HG03280 (cell line): ENCODE measurements at regions not wholly inside any gene's neighbourhood (a gene's known extent, or its start where the extent isn't known, plus 50 kb on each side); places are given as distances from the start of the nearest gene placed in this dataset.

Experiments
- ATAC-seq: cut with Tn5 transposase; IDR thresholded peaks from one replicate; pipeline ENCODE4 v1.9.1; 2021; ENCODE audit warnings: mild to moderate bottlenecking, moderate library complexity; ENCODE audit not compliant: unreplicated experiment

- ATAC-seq: no peak
Measured at GRCh38 chr4:34157547-34157946, 2086.8 kb downstream of the ARAP2 start.

GRCh38 chr4:34158878-34159277 is 2085.4 kb downstream of the ARAP2 start:
- ATAC-seq: no peak

DNA sequence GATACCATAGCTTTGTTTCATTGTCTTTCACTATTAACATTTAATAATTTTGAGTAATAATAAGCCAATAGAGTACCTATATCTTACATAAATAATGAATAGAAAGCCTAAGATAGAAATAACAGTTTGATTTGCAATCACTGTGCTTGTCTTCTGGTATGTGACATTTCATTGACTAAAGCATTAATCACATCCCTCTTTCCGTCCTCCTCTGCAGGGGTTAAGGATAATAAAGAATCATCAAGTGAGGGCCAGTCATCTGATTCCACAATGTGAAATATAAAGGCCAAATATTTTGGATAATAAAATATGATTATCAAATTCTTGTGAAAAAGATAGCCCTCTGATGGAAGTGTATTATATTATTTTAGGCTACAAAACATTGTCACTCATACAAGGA is 2073.4 kb downstream of the ARAP2 start:
- ATAC-seq: no peak

DNA sequence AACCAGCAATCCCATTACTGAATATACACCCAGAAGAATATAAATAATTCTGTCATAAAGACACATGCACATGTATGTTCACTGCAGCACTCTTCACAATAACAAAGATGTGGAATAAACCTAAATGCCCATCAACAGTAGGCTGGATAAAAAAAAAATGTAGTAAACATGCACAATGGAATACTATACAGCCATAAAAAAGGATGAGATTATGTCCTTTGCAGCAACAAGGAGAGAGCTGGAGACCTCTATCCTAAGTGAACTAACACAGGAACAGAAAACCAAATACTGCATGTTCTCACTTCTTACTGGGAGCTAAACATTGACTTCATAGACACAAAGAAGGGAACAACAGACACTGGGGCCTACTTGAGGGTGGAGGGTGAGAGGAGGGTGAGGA is 2067.7 kb downstream of the ARAP2 start:
- ATAC-seq: no peak

GRCh38 chr4:34178476-34178875 is 2065.8 kb downstream of the ARAP2 start:
- no peak for ATAC-seq

- no peak for ATAC-seq
Measured at GRCh38 chr4:34181311-34181841, 2062.9 kb downstream of the ARAP2 start.

- ATAC-seq: no peak
Measured at GRCh38 chr4:34181891-34182290, 2062.4 kb downstream of the ARAP2 start.

DNA sequence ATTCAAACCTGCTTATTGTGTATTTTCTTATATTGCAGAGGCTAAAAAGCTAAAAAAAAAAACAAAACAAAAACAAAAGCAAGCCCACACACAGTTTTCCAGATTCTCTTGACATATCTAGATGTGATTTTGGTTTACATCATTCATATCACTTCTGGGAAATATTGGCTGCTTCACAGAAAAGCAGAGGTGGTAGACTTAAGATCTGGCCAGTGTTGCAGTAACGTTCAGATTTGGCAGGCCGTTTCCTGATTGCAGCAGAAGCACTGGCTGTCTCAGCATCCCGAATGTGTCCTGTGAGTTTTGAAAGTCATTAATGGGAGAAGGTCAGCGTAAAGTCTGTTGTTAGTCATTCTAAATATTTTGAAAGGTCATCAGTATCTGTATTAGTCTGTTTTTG is 2062.0 kb downstream of the ARAP2 start:
- ATAC-seq: no peak

- no peak for ATAC-seq
Measured at GRCh38 chr4:34183926-34184325, 2060.4 kb downstream of the ARAP2 start.

- ATAC-seq: no peak
Measured at GRCh38 chr4:34187056-34187455, 2057.3 kb downstream of the ARAP2 start.

DNA sequence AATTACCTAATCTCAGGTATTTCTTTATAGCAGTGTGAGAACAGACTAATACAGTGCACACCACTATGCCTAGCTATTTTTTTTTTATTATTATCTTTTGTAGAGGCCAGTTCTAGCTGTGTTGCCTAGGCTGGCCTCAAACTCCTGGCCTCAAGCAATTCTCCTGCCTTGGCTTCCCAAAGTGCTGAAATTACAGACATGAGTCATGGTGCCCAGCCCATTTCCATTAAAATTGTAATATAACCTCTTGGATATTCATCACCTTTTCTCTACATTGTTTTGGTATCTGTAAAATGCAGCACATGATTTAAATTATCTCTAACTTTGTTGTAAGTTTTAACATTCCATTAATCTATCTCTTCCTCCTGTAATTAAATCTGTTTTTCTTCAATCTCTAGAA is 2052.9 kb downstream of the ARAP2 start:
- ATAC-seq: no peak

- no peak for ATAC-seq
Measured at GRCh38 chr4:34193451-34194154, 2050.7 kb downstream of the ARAP2 start.

- ATAC-seq: no peak
Measured at GRCh38 chr4:34194585-34194984, 2049.7 kb downstream of the ARAP2 start.

GRCh38 chr4:34196375-34196774 is 2047.9 kb downstream of the ARAP2 start:
- ATAC-seq: no peak

DNA sequence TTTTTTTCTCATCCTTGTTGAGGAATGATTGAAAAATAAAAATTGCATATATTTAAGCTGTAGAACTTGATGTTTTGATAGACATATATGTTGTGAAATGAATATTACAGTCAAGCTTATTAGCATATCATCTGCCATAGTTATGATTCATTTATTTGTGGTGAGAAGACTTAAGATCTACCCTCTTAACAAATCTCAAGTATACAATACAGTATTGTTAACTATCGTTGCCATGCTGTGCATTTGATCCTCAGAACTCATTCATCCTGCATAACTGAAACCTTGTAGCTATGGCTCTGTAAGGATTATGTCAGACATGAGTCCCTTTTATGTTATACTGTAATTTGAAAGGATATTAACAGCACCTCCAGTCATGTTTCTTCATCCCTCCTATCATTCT is 2045.3 kb downstream of the ARAP2 start:
- ATAC-seq: no peak

GRCh38 chr4:34200535-34200934 is 2043.8 kb downstream of the ARAP2 start:
- no peak for ATAC-seq

DNA sequence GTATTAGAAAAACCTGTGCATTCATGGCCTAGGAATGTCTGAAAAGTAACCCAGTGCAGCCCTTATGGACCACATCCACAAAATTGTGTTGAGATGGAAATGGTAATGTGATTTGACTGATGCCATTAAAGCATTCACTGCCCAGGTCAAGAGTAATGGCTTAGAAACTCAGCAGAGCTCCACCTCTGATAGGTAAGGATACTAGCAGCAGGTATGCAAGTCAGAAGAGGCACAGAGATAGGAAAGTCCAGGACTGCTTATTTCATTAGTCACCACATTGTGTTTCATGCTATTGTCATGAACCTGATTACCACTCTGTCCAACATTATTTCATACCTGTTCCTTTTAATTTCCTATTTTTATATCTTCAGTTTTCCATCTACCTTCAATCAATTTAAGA is 2042.2 kb downstream of the ARAP2 start:
- no peak for ATAC-seq

- no peak for ATAC-seq
Measured at GRCh38 chr4:34220601-34221000, 2023.7 kb downstream of the ARAP2 start.

DNA sequence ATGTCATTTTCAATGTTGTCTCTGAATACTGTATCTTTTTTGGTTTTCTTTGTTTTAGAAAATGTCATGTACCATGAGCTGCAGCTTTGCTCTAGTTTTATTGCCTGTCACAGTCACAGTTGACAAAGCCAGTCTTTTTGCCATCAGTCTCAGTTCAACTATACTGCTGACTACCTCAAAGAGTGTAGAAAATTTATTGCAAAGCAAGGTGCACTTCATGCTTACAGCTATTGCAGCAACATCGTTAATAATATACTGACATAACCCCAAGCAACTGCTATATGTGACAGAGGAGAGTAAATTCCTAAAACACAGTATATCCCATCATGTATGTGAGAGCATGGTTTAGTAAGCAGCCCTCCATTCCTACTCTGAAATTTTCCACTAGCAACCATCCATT is 2022.3 kb downstream of the ARAP2 start:
- ATAC-seq: no peak

- ATAC-seq: no peak
Measured at GRCh38 chr4:34236118-34236517, 2008.2 kb downstream of the ARAP2 start.

GRCh38 chr4:34245276-34245675 is 1999.0 kb downstream of the ARAP2 start:
- ATAC-seq: no peak

- no peak for ATAC-seq
Measured at GRCh38 chr4:34250562-34250961, 1993.8 kb downstream of the ARAP2 start.

DNA sequence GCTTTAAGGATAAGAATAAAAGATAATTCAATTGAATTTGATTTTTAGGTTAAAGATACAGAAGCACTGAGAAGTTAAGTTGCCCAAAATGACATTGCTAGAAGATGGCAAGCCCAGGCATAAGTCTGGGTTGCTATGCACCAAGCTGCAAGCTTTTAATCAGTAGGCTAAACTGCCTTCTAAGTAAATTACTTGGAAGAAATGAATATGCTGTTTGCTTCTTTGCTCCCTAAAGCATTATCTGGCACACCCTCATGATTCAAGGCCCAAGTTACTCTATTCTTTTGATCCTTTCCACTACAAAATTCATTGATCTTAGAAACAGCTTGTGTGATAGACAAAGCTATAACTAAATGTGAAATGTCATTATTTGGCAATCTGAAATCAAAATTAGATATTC is 1991.1 kb downstream of the ARAP2 start:
- ATAC-seq: no peak
